GM12878 (cell line): ENCODE measurements at regions not wholly inside any gene's neighbourhood (a gene's known extent, or its start where the extent isn't known, plus 50 kb on each side); places are given as distances from the start of the nearest gene placed in this dataset.

Experiments
- ATAC-seq: fragments of 200-7000 bp; cut with Tn5 transposase; 3 replicates; pipeline ENCODE4 v1.9.1; 2020; ENCODE audit warnings: mild to moderate bottlenecking, moderate library complexity
- BruUV-seq: library from RNA; stranded (reverse); fragments of 400-500 nt; replicated peaks from 2 replicates; lab custom pipeline; 2021; lab: Mats Ljungman, UMichigan
- CTCF ChIA-PET: fragments of 300-600 bp; sonication (Branson Sonifier 250); formaldehyde crosslinking; extraction: SDS; loops from one replicate; lab custom pipeline; 2021; ENCODE audit warnings: inconsistent platforms; lab: Yijun Ruan, JAX
- POLR2A ChIA-PET: fragments of 350-600 bp; formaldehyde crosslinking; extraction: SDS; loops from one replicate; lab custom pipeline; 2021; ENCODE audit warnings: inconsistent platforms; lab: Charles Lee
- RAD21 ChIA-PET: fragments of 300-600 bp; sonication (Branson Sonifier 250); formaldehyde crosslinking; loops from one replicate; lab custom pipeline; 2023; ENCODE audit warnings: antibody characterized with exemption; ENCODE audit not compliant: unreplicated experiment; lab: Charles Lee
- SMC1A ChIA-PET: fragments of 300-600 bp; sonication (Branson Sonifier 250); formaldehyde crosslinking; loops from one replicate; lab custom pipeline; 2023; ENCODE audit not compliant: unreplicated experiment, uncharacterized antibody; lab: Charles Lee
- DNase-seq: peaks from one replicate; pipeline ENCODE4 v3.0.0-alpha.2; 2011; ENCODE audit warnings: low read depth, low spot score
- FAIRE-seq: peaks from 3 replicates; lab custom pipeline; 2011; peaks lifted over from hg19 to GRCh38; lab: Jason Lieb, UNC
- H2AFZ ChIP-seq: 2 replicates; pipeline ENCODE4 v1.6.0; 2011; ENCODE audit warnings: low read depth, low read length, control low read depth; ENCODE audit not compliant: control insufficient read depth
- H3K27ac ChIP-seq: 2 replicates; pipeline ENCODE4 v1.5.1; 2011; ENCODE audit warnings: control low read depth; ENCODE audit not compliant: control insufficient read depth, insufficient read depth
- H3K27me3 ChIP-seq, 2 experiments: replicated peaks in 1 of 2; 2 replicates each; pipeline versions ENCODE4 v1.6.0 to v1.6.1; 2011; ENCODE audit warnings: low read length in 1 of 2; ENCODE audit not compliant: control insufficient read depth in 2 of 2, insufficient read depth in 2 of 2
- H3K36me3 ChIP-seq, 2 experiments: 2 replicates each; pipeline ENCODE4 v1.5.1; 2011; ENCODE audit warnings: low read length in 1 of 2; ENCODE audit not compliant: control insufficient read depth in 2 of 2, insufficient read depth in 2 of 2
- H3K4me1 ChIP-seq: 2 replicates; pipeline ENCODE4 v1.6.1; 2011; ENCODE audit warnings: mild to moderate bottlenecking, low read length, moderate library complexity, mixed read lengths; ENCODE audit not compliant: control insufficient read depth, insufficient read depth
- H3K4me2 ChIP-seq: 2 replicates; pipeline ENCODE4 v1.6.0; 2011; ENCODE audit warnings: control low read depth; ENCODE audit not compliant: control insufficient read depth, insufficient read depth
- H3K4me3 ChIP-seq: fragments of 200-600 bp; sonication (generic); 2 replicates; pipeline ENCODE4 v1.5.1; 2016
- H3K79me2 ChIP-seq: 2 replicates; pipeline ENCODE4 v1.6.0; 2011; ENCODE audit warnings: low read length; ENCODE audit not compliant: control insufficient read depth, insufficient read depth
- H3K9ac ChIP-seq: 2 replicates; pipeline ENCODE4 v1.8.0; 2011; ENCODE audit warnings: low read length, control low read depth, mixed read lengths; ENCODE audit not compliant: control insufficient read depth, insufficient read depth
- H3K9me3 ChIP-seq: replicated peaks from 3 replicates; pipeline ENCODE4 v1.5.1; 2011; ENCODE audit warnings: mild to moderate bottlenecking, low read length; ENCODE audit not compliant: control insufficient read depth, insufficient read depth
- H4K20me1 ChIP-seq: 2 replicates; pipeline ENCODE4 v1.6.0; 2011; ENCODE audit not compliant: control insufficient read depth, insufficient read depth
- BCL11A ChIP-seq: IDR thresholded peaks from 2 replicates; pipeline ENCODE4 v1.6.1; 2011; ENCODE audit warnings: low read depth, low read length
- IRF4 ChIP-seq: IDR thresholded peaks from 2 replicates; pipeline ENCODE4 v1.6.1; 2011; ENCODE audit warnings: low read depth, low read length
- MEF2A ChIP-seq: IDR thresholded peaks from 2 replicates; pipeline ENCODE4 v1.6.1; 2011; ENCODE audit warnings: low read depth, mild to moderate bottlenecking, low read length, moderate library complexity; ENCODE audit not compliant: insufficient read depth
- MTA2 ChIP-seq: fragments of 450-650 bp; IDR thresholded peaks from 2 replicates; pipeline ENCODE4 v1.6.1; 2016; ENCODE audit warnings: low read depth, mild to moderate bottlenecking, moderate library complexity
- RAD51 ChIP-seq: fragments of 450-650 bp; IDR thresholded peaks from 2 replicates; pipeline ENCODE4 v1.6.1; 2016; ENCODE audit warnings: moderate library complexity, mild to moderate bottlenecking, inconsistent platforms
- SMAD1 ChIP-seq: fragments of 450-650 bp; IDR thresholded peaks from 2 replicates; pipeline ENCODE4 v1.6.1; 2018; ENCODE audit warnings: mild to moderate bottlenecking, low read depth; ENCODE audit not compliant: partially characterized antibody
- SUZ12 ChIP-seq: fragments of 200-600 bp; sonication (generic); IDR thresholded peaks from one replicate; pipeline ENCODE4 v1.6.1; 2018; ENCODE audit warnings: antibody characterized with exemption, mild to moderate bottlenecking; ENCODE audit not compliant: unreplicated experiment
- TARDBP ChIP-seq: IDR thresholded peaks from 2 replicates; pipeline ENCODE4 v1.6.1; 2016; ENCODE audit warnings: borderline replicate concordance
- TCF3 ChIP-seq: IDR thresholded peaks from 2 replicates; pipeline ENCODE4 v1.6.1; 2012; ENCODE audit warnings: low read depth, mild to moderate bottlenecking, low read length, borderline replicate concordance; ENCODE audit not compliant: insufficient read depth
- ZNF384 ChIP-seq: IDR thresholded peaks from 2 replicates; pipeline ENCODE4 v1.6.1; 2012; ENCODE audit warnings: low read depth, mild to moderate bottlenecking, low read length, improper control_type of control experiment, borderline replicate concordance
- WGBS: methylation state at CpG from one replicate; pipeline ENCODE4 v1.1.6; 2016; ENCODE audit warnings: low lambda C conversion rate; ENCODE audit not compliant: insufficient replicate concordance, insufficient coverage; ENCODE audit errors: missing lambda C conversion rate; 5-methylcytosine and 5-hydroxymethylcytosine counted together
- in situ Hi-C: fragments of 300-500 bp; cut with MboI; formaldehyde crosslinking; loops from 9 replicates; pipeline ENCODE4 v1.14.3; 2018; ENCODE audit warnings: mixed read lengths
- intact Hi-C: fragments of 100-400 bp; cut with micrococcal nuclease; formaldehyde crosslinking; loops from one replicate; pipeline ENCODE4 v1.14.2; 2022; ENCODE audit not compliant: unreplicated experiment
- TF ChIP-seq, protein P1 (sequence below): IDR thresholded peaks from 2 replicates; pipeline ENCODE4 v1.6.1; 2012; ENCODE audit warnings: low read length, inconsistent platforms

DNA sequence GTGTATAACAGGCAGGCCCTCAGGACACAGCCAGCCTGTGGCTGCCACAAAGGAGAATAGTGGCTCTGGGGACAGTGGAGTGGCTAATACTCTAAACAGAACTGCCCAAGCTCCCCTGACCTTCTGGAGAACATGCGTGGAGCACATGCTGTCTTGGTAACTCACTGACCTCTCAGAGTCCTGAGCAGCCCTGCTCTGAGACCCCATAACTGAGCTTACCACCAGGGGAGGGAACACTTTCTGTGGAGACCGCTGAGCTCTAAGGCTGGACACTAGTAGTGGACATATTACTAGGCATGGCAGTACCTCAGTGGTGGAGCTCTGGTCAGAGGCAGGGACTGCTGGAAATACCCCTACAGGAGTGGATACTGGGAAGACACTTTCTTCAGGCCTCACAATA, 60.2 kb upstream of the SPTLC1 start:
- no peak for DNase-seq
- CTCF ChIA-PET, result interaction anchor here (1.3 kb wide), 1 partner anchor 36 kb away, joined by 5 read pairs; no protein-coding TSS in a partner anchor
- in situ Hi-C loops, result no loop called here
- H3K36me3 ChIP-seq, result no peaks in the 10 kb centered on the region
- POLR2A ChIA-PET, result no interaction called here
- FAIRE-seq, result no peak
- no peak overlapping the region for H3K9ac ChIP-seq
- no peaks in the 10 kb centered on the region for H3K79me2 ChIP-seq
- H3K27ac ChIP-seq, result no peak overlapping the region
- no peak overlapping the region for H3K4me3 ChIP-seq
- H3K4me2 ChIP-seq, result no peak overlapping the region
- peaks cover 11% of the 10 kb centered on the region for H3K4me1 ChIP-seq
- SMC1A ChIA-PET, result interaction anchor here (1.3 kb wide), 1 partner anchor 37 kb away, joined by 7 read pairs; no protein-coding TSS in a partner anchor
- H3K27me3 ChIP-seq, result no peaks in the 10 kb centered on the region
- peaks cover 6% of the 10 kb centered on the region for H3K9me3 ChIP-seq
- H2AFZ ChIP-seq, result no peak overlapping the region
- no TSS peak for BruUV-seq
- ATAC-seq, result no peak
- no peaks in the 10 kb centered on the region for H4K20me1 ChIP-seq
- RAD21 ChIA-PET, result no interaction called here
- WGBS, result 64% methylated on average over 2 of the region's 2 CpGs
- no peak for TF ChIP-seq ZNF384
- no peak for TF ChIP-seq TARDBP
- TF ChIP-seq, protein P1, sequence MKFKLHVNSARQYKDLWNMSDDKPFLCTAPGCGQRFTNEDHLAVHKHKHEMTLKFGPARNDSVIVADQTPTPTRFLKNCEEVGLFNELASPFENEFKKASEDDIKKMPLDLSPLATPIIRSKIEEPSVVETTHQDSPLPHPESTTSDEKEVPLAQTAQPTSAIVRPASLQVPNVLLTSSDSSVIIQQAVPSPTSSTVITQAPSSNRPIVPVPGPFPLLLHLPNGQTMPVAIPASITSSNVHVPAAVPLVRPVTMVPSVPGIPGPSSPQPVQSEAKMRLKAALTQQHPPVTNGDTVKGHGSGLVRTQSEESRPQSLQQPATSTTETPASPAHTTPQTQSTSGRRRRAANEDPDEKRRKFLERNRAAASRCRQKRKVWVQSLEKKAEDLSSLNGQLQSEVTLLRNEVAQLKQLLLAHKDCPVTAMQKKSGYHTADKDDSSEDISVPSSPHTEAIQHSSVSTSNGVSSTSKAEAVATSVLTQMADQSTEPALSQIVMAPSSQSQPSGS, result no peak
- TF ChIP-seq MEF2A, result no peak
- TF ChIP-seq SUZ12, result no peak
- no peak for TF ChIP-seq BCL11A
- TF ChIP-seq MTA2, result no peak
- no peak for TF ChIP-seq IRF4
- TF ChIP-seq TCF3, result no peak
- no peak for TF ChIP-seq RAD51
- TF ChIP-seq SMAD1, result no peak
- TF ChIP-seq, all 136 proteins: peak for 0
- intact Hi-C loops, result no loop called here
